NCI-H1048 (cell line): ENCODE measurements at regions not wholly inside any gene's neighbourhood (a gene's known extent, or its start where the extent isn't known, plus 50 kb on each side); places are given as distances from the start of the nearest gene placed in this dataset.
"Not testable (repeated sequence)": the region's sequence is repeated elsewhere in the genome, so short reads cannot be mapped to it uniquely, and the experiment has no call there.

Experiments used
- DNase-seq: peaks from one replicate; lab custom pipeline; 2025; lab: John Stamatoyannopoulos, UW

DNA sequence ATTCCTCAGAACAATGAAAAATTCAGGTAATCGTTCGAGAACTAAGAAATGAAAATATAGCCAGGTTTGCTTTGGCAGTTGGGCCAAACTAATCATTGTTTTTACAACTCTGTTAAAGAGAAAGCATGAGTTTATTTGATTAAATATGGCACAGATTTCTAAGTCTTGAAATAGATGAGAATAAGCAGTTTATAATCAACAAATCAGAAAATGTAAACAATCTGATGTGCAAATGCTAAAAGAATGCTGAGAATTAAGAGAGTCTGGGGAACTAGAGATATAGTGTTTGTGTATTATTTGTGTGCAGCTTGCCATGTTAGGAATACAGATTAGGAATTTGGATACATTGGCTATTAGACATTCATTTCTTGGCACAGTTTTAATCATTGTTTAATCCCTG is 212.5 kb downstream of the TANC2 start:
- DNase-seq = no peak

DNA sequence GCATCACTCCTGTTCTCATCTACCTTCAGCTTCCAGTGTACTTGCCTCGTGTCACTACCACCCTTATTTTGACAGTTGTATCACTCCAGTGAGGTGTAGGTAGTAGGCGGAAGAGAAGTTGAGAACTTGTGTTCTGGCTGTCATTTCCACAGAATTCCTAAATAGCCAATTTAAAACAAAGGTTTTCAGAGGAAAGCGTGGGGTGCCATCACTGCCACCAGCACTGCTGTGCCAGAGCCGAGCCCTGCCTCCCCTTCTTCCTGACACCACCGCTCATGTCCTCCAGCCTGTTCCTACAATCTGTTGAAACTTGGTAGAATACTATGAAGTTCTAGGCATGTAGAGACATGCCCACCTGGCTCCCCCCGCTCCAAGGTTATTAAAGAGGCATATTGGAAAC is 215.8 kb downstream of the TANC2 start:
- DNase-seq = no peak

DNA sequence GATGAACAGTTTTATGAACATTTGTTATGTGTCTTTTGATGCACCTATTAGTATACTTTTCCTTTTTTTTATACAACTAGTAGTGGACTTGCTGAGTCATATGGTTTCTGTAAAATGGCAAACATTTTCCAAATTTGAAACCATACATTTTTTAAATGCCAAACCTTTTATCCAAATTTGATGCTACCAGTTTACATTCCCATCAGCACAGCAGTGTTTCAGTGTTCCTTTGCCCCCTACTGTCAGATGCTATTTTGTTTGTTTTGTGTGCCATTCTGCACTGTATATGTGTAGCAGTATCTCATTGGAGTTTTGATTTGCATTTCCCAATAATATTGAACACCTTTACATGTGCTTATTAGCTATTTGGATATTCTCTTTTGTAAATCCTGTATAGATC is 219.4 kb downstream of the TANC2 start:
- DNase-seq = no peak

DNA sequence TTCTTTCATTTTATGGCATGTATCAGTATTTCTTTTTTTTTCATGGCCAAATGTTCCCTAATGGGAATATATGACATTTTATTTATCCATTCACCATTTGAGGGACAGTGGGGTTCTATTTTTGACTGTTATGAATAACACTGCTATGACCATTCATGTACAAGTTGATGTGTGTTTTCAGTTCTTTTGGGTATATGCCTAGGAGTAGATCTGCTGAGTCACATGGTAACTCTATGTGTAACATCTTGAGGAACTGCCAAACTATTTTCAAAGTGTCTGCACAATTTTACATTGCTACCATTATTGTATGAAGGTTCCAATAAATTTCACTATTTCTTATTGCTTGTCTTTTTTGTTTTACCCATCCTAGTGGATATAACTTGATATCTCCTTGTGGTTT is 223.0 kb downstream of the TANC2 start:
- DNase-seq = no peak

- DNase-seq = no peak
These were observed 223.9 kb downstream of the TANC2 start for GRCh38 chr17:63189930-63190329.

DNA sequence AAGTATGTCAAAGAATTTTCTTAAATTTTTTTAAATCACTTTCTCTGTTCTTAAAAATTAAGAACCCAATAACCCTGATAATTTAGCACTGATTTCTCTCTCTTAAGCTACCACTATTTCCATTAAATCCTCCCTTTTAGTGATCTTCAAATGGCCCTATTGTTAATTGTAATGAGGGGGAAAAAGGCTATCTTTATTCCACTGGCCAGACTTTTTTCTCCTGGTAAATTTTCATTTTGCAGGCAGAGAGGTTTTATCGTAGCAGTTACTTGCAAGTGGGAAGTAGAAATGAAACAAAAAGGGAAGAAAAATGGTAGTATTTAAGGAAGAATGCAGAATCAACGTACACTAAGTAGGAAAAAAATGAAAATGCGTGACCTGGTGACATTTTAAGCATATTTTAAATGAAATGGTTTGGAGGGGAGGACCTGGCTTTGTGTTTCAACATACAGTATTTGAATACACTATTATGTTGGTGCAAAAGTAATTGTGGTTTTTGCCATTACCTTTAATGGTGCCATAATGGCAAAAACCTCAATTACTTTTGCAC is 224.9 kb downstream of the TANC2 start:
- no peak for DNase-seq

- DNase-seq = no peak
These were observed 225.6 kb downstream of the TANC2 start for GRCh38 chr17:63191610-63192009.

- no peak for DNase-seq
These were observed 227.8 kb downstream of the TANC2 start for GRCh38 chr17:63193827-63194226.

DNA sequence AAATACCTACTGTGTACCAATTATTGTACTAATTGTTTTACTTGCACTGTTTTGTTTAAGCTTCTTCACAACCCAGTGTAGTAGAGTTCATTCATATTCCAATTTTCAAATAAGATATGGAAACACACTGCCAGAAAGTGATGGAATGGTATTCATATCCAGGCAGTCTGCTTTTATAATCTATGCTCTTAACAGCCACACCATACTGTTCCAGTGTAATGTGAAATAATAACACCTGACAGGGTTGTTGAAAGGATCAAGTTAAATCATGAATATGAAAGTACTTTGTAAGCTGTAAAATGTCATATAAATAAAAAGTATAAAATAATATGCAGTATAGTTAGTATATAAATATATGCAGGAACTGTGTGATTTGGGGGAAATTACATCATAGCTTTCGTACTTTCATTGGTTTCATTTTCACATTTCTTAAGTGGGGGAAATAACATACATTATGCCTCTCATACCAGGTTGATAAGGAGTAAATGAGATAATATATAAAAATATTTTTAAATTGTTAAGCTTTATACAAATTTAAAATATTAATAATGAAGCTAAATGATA is 230.8 kb downstream of the TANC2 start:
- no peak for DNase-seq

DNA sequence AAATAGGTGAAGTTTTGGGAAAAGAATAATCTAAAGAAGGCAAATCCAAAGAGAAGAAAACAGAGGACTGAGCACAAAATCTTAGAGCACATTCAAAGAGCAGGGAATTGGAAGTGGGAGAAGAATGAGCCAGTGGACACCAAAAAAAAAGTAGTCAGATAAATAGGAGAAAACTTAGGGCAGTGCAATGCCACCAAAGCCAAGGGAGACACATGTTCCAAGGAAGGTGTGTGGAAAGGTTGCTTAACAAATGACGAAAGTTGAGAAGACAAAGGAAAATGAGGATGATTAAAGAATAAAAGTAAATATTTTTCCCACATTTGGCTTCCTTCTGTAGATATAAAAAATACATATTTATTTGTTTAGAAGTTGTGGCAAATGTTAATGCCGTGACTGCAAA is 237.6 kb downstream of the TANC2 start:
- no peak for DNase-seq

DNA sequence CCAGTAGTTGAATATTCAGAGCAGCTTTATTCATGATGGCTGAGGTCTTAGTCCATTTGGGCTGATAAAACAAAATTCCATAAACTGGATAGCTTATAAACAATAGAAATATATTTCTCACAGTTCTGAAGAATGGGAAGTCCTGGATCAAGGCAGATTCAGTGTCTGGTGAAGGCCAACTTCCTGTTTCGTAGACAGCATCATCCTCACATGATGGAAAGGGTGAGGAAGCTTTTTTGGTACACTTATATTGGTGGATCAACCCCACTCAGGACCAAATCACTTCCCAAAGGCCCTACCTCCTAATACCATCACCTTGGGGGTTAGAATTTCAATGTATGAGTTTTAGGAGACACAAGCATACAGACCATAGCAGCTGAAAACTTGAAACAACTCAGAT is 224.2 kb downstream of the CYB561 start:
- no peak for DNase-seq

GRCh38 chr17:63222655-63223054 is 223.5 kb downstream of the CYB561 start:
- DNase-seq = no peak

- no peak for DNase-seq
These were observed 222.7 kb downstream of the CYB561 start for GRCh38 chr17:63223212-63223911.

DNA sequence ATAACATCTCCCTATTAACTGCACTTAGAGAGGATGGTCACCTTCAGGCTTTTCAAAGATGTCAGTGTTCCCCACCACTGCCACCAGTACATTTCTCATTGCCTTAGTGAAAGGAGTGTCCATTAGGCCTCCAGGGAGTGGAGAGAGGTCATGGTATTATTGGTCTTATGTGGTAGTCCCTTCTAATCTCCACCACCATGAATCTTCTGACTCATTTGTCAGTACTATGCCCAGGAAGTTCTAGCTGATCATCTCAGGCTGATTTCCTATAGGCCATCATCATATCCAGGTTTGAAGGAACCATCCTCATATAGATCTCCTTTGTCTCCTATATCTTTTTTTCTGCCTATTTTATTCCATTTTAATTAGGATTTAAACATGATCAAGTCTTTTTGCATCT is 221.5 kb downstream of the CYB561 start:
- no peak for DNase-seq

DNA sequence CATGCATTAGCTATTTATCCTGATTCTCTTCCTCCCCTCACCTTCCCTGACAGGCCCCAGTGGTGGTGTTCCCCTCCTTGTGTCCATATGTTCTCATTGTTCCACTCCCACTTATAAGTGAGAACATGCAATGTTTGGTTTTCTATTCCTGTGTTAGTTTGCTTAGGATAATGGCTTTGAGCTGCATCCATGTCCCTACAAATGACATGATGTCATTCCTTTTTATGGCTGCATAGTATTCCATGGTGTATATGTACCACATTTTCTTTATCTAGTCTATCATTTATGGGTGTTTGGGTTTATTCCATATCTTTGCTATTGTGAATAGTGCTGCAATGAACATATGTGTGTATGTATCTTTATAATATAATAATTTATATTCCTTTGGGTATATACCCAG is 219.4 kb downstream of the CYB561 start:
- DNase-seq = not testable (repeated sequence)

- DNase-seq = not testable (repeated sequence)
These were observed 215.0 kb downstream of the CYB561 start for GRCh38 chr17:63231015-63231620.

DNA sequence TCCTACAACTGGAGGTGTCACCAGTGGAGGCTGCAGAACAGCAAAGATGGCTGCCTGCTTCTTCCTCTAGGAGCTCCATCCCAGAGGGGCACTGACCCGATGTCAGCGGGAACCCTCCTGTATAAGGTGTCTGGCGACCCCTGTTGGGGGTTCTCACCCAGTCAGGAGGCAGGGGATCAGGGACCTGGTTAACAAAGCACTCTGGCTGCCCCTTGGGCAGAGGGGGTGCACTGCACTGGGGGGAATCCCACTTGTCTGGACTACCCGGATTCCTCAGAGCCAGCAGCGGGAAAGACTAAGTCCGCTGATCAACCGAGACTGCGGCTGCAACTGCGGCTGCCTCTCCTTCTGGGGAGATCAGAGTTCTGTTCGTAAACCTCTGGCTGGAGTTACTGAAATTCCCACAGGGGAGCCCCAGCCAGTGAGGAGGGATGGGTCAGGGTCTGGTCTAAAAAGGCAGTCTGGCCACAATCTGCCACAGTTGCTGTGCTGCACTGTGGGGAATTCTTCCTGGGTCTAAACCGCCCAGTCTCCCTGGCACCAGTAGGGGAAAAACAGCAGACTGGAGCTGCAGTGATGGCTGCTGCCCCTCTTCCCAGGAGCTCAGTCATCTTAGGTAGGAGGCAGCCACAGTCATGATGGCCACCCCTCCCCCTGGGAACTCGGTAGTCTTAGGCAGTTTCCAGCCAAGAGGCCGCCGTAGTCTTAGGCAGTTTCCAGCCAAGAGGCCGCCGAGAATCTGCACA is 213.4 kb downstream of the CYB561 start:
- DNase-seq = no peak

- no peak for DNase-seq
These were observed 206.0 kb downstream of the CYB561 start for GRCh38 chr17:63240106-63240505.

- peak; percentile 10 for DNase-seq
These were observed 199.8 kb downstream of the CYB561 start for GRCh38 chr17:63246344-63246743.

GRCh38 chr17:63247706-63248105 is 198.4 kb downstream of the CYB561 start:
- DNase-seq = no peak

- DNase-seq = no peak
These were observed 196.7 kb downstream of the CYB561 start for GRCh38 chr17:63249256-63250004.

GRCh38 chr17:63250830-63251229 is 195.3 kb downstream of the CYB561 start:
- no peak for DNase-seq
